ENCODE measurements at regions not wholly inside any gene's neighbourhood (a gene's known extent, or its start where the extent isn't known, plus 50 kb on each side); places are given as distances from the start of the nearest gene placed in this dataset.

DNA sequence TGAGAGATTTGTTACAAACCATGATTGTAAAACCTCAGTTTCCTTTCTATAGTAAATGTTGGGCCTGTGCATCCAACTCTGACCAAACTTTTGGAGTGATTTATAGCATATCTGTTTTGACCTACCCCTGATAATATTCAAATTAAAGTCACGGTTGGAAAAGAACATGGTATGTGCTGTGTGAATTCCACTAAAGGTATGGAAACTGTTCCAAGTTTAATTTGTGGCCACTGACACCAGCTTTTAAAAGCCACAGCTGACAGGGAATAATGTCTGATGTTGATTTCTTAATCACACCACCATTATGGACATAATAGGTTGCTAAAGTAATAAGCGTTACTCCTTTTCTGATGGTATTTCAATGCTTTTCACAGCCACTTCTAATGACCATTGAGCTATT is 1215.9 kb downstream of the CDH8 start:
- TF ChIP-seq POLR2A (IDR thresholded peaks at IDR 0.05): no peak
- TF ChIP-seq, protein P1, sequence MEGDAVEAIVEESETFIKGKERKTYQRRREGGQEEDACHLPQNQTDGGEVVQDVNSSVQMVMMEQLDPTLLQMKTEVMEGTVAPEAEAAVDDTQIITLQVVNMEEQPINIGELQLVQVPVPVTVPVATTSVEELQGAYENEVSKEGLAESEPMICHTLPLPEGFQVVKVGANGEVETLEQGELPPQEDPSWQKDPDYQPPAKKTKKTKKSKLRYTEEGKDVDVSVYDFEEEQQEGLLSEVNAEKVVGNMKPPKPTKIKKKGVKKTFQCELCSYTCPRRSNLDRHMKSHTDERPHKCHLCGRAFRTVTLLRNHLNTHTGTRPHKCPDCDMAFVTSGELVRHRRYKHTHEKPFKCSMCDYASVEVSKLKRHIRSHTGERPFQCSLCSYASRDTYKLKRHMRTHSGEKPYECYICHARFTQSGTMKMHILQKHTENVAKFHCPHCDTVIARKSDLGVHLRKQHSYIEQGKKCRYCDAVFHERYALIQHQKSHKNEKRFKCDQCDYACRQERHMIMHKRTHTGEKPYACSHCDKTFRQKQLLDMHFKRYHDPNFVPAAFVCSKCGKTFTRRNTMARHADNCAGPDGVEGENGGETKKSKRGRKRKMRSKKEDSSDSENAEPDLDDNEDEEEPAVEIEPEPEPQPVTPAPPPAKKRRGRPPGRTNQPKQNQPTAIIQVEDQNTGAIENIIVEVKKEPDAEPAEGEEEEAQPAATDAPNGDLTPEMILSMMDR (IDR thresholded peaks at IDR 0.05): no peak
- no peak for TF ChIP-seq POLR2AphosphoS5 (IDR thresholded peaks at IDR 0.05)
